ENCODE measurements at regions not wholly inside any gene's neighbourhood (a gene's known extent, or its start where the extent isn't known, plus 50 kb on each side); places are given as distances from the start of the nearest gene placed in this dataset.

- no peak for DNase-seq (ENCODE audit: extremely low read depth in 1 of 4, low spot score in 3 of 4)
- Histone ChIP-seq H3K36me3 (ENCODE audit: control insufficient read depth, insufficient read depth, low read length) (no peaks in the 10 kb centered on the region), H3K79me2 (ENCODE audit: control insufficient read depth, insufficient read depth, low read length) (no peaks in the 10 kb centered on the region), H3K9me3 (replicated peaks; ENCODE audit: control insufficient read depth, insufficient read depth, low read depth, low read length) (no peaks in the 10 kb centered on the region), H3K27me3 (ENCODE audit: control insufficient read depth in 2 of 2, insufficient read depth in 2 of 2, low read length in 2 of 2) (no peaks in the 10 kb centered on the region), H2AFZ (ENCODE audit: low read depth, low read length) (no peak overlapping the region), H3K4me2 (ENCODE audit: insufficient read depth, low read length) (no peak overlapping the region), H3K4me3 (no peak overlapping the region), H3K9ac (ENCODE audit: insufficient read depth in 1 of 2, low read depth in 2 of 2, low read length in 2 of 2) (no peak overlapping the region), H3K4me1 (replicated peaks in 1 of 2; ENCODE audit: control insufficient read depth in 2 of 2, insufficient read depth in 2 of 2, low read length in 2 of 2) (no peaks in the 10 kb centered on the region; a peak in 2 of 5 replicates), H4K20me1 (replicated peaks; ENCODE audit: control insufficient read depth, insufficient read depth, low read length) (no peaks in the 10 kb centered on the region), H3K9me1 (ENCODE audit: control insufficient read depth, insufficient read depth, low read length) (no peaks in the 10 kb centered on the region), H3K27ac (ENCODE audit: extremely low read depth, low read depth, low read length) (no peak overlapping the region)
- ChIA-PET CTCF (ENCODE audit: low intra/inter-chr PET ratio) (interaction anchor here (0.9 kb wide), 1 partner anchor 35 kb away, joined by 3 read pairs; no protein-coding TSS in a partner anchor), POLR2A (interaction anchor here (0.6 kb wide), 1 partner anchor 189 kb away, joined by 3 read pairs; no protein-coding TSS in a partner anchor)
- no peak for ATAC-seq
- WGBS (ENCODE audit: insufficient coverage, low coverage, missing lambda C conversion rate), result 1% methylated on average over 8 of the region's 8 CpGs
- intact Hi-C loops (cut with micrococcal nuclease) (no loop called here), in situ Hi-C loops (cut with MboI) (no loop called here)
- no peak for FAIRE-seq
- BruUV-seq (replicated peaks), result no TSS peak
- TF ChIP-seq SMC3 (conservative IDR thresholded peaks at IDR 0.05; ENCODE audit: insufficient read depth, low read depth, low read length) (no peak), FOSL1 (tag; conservative IDR thresholded peaks at IDR 0.05) (0 out of 2 replicates have a peak, but pooled peaks have one; percentile 19), ZNF75A (CRISPR knock-in tag; IDR thresholded peaks at IDR 0.05) (peak; percentile 56; the same call in 1 of the 2 replicates)
- TF ChIP-seq, protein P1, sequence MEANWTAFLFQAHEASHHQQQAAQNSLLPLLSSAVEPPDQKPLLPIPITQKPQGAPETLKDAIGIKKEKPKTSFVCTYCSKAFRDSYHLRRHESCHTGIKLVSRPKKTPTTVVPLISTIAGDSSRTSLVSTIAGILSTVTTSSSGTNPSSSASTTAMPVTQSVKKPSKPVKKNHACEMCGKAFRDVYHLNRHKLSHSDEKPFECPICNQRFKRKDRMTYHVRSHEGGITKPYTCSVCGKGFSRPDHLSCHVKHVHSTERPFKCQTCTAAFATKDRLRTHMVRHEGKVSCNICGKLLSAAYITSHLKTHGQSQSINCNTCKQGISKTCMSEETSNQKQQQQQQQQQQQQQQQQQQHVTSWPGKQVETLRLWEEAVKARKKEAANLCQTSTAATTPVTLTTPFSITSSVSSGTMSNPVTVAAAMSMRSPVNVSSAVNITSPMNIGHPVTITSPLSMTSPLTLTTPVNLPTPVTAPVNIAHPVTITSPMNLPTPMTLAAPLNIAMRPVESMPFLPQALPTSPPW (CRISPR knock-in tag; IDR thresholded peaks at IDR 0.05), result no peak
These were observed 179.3 kb downstream of the UTP18 start for GRCh38 chr17:51439395-51440229.
